Keratinocyte (primary cell): ENCODE measurements at regions not wholly inside any gene's neighbourhood (a gene's known extent, or its start where the extent isn't known, plus 50 kb on each side); places are given as distances from the start of the nearest gene placed in this dataset.

Experiments
- CTCF ChIP-seq, 3 experiments: IDR thresholded peaks in 1 of 3; conservative IDR thresholded peaks in 1 of 3; optimal IDR thresholded peaks in 1 of 3; 2 replicates in 2 of 3; 3 replicates in 1 of 3; pipeline versions ENCODE3 to v1.5.1; 2011; ENCODE audit warnings: low read length in 3 of 3, mild to moderate bottlenecking in 3 of 3, moderate library complexity in 2 of 3, control low read depth in 1 of 3, inconsistent platforms in 1 of 3; ENCODE audit not compliant: insufficient read depth in 2 of 3; ENCODE audit errors: extremely low read depth in 1 of 3
- EZH2 ChIP-seq: IDR thresholded peaks from one replicate; pipeline ENCODE4 v1.6.1; 2012; ENCODE audit warnings: inconsistent platforms, mild to moderate bottlenecking, low read length, moderate library complexity

- TF ChIP-seq EZH2 (no peak), CTCF (optimal IDR thresholded peaks at IDR 0.05 in 1 of 3, IDR thresholded peaks at IDR 0.05 in 1 of 3, conservative IDR thresholded peaks at IDR 0.05 in 1 of 3; ENCODE audit: extremely low read depth in 1 of 3, insufficient read depth in 2 of 3, low read length in 3 of 3) (no peak)
These were observed 951.6 kb downstream of the TUSC7 start for GRCh38 chr3:117660941-117661817.
